ENCODE measurements at regions not wholly inside any gene's neighbourhood (a gene's known extent, or its start where the extent isn't known, plus 50 kb on each side); places are given as distances from the start of the nearest gene placed in this dataset.
"Not testable (repeated sequence)": the region's sequence is repeated elsewhere in the genome, so short reads cannot be mapped to it uniquely, and the experiment has no call there.

- intact Hi-C loops (cut with DNase I), result no loop called here
- DNase-seq, result no peak
- no peak for ATAC-seq (ENCODE audit: poor library complexity)
Measured at GRCh38 chr14:45766247-45766646, 513.2 kb upstream of the MIS18BP1 start.

- DNase-seq (no peak), ATAC-seq (ENCODE audit: poor library complexity) (no peak)
- intact Hi-C loops (cut with DNase I), result no loop called here
Measured at GRCh38 chr14:45757655-45758054, 504.7 kb upstream of the MIS18BP1 start.

GRCh38 chr14:45756412-45756811 is 503.4 kb upstream of the MIS18BP1 start:
- ATAC-seq (ENCODE audit: poor library complexity); intact Hi-C loops (cut with DNase I); DNase-seq: not testable (repeated sequence)

GRCh38 chr14:45743884-45744283 is 490.9 kb upstream of the MIS18BP1 start:
- no peak for DNase-seq
- no peak for ATAC-seq (ENCODE audit: poor library complexity)
- intact Hi-C loops (cut with DNase I), result no loop called here

- ATAC-seq (ENCODE audit: poor library complexity), result no peak
- intact Hi-C loops (cut with DNase I), result no loop called here
Measured at GRCh38 chr14:45742187-45742586, 489.2 kb upstream of the MIS18BP1 start.

GRCh38 chr14:45728434-45729225 is 475.6 kb upstream of the MIS18BP1 start:
- DNase-seq, result no peak
- intact Hi-C loops (cut with DNase I), result no loop called here
- ATAC-seq (ENCODE audit: poor library complexity), result no peak

More at GRCh38 chr14:45742187-45742586, 489.2 kb upstream of the MIS18BP1 start:
- no peak for DNase-seq

GRCh38 chr14:45727133-45727532 is 474.1 kb upstream of the MIS18BP1 start:
- DNase-seq (no peak), ATAC-seq (ENCODE audit: poor library complexity) (no peak)
- intact Hi-C loops (cut with DNase I), result no loop called here

GRCh38 chr14:45721472-45721871 is 468.5 kb upstream of the MIS18BP1 start:
- intact Hi-C loops (cut with DNase I), result no loop called here
- no peak for DNase-seq
- no peak for ATAC-seq (ENCODE audit: poor library complexity)

- ATAC-seq (ENCODE audit: poor library complexity), result no peak
- DNase-seq, result no peak
- intact Hi-C loops (cut with DNase I), result no loop called here
Measured at GRCh38 chr14:45716572-45716971, 463.6 kb upstream of the MIS18BP1 start.

GRCh38 chr14:45715946-45716345 is 462.9 kb upstream of the MIS18BP1 start:
- DNase-seq, result no peak
- intact Hi-C loops (cut with DNase I), result no loop called here
- ATAC-seq (ENCODE audit: poor library complexity), result no peak

- no peak for ATAC-seq (ENCODE audit: poor library complexity)
- intact Hi-C loops (cut with DNase I), result no loop called here
- DNase-seq, result no peak
Measured at GRCh38 chr14:45709541-45709940, 456.5 kb upstream of the MIS18BP1 start.

- no peak for DNase-seq
- ATAC-seq (ENCODE audit: poor library complexity), result no peak
- intact Hi-C loops (cut with DNase I), result no loop called here
Measured at GRCh38 chr14:45705940-45706534, 453.0 kb upstream of the MIS18BP1 start.

- ATAC-seq (ENCODE audit: poor library complexity), result no peak
- DNase-seq, result no peak
- intact Hi-C loops (cut with DNase I), result no loop called here
Measured at GRCh38 chr14:45699471-45699870, 446.5 kb upstream of the MIS18BP1 start.

GRCh38 chr14:45698462-45699134 is 445.6 kb upstream of the MIS18BP1 start:
- DNase-seq (no peak), ATAC-seq (ENCODE audit: poor library complexity) (no peak)
- intact Hi-C loops (cut with DNase I), result no loop called here

GRCh38 chr14:45686771-45687170 is 433.8 kb upstream of the MIS18BP1 start:
- intact Hi-C loops (cut with DNase I), result no loop called here
- ATAC-seq (ENCODE audit: poor library complexity), result no peak
- no peak for DNase-seq

GRCh38 chr14:45680531-45680930 is 427.5 kb upstream of the MIS18BP1 start:
- DNase-seq, result no peak
- intact Hi-C loops (cut with DNase I), result no loop called here
- no peak for ATAC-seq (ENCODE audit: poor library complexity)

- ATAC-seq (ENCODE audit: poor library complexity) (no peak), DNase-seq (no peak)
- intact Hi-C loops (cut with DNase I), result no loop called here
Measured at GRCh38 chr14:45679853-45680252, 426.9 kb upstream of the MIS18BP1 start.

GRCh38 chr14:45678163-45678562 is 425.2 kb upstream of the MIS18BP1 start:
- intact Hi-C loops (cut with DNase I), result no loop called here
- no peak for DNase-seq
- no peak for ATAC-seq (ENCODE audit: poor library complexity)

GRCh38 chr14:45673420-45673819 is 420.4 kb upstream of the MIS18BP1 start:
- intact Hi-C loops (cut with DNase I), result no loop called here
- ATAC-seq (ENCODE audit: poor library complexity), result no peak
- no peak for DNase-seq
